DOHH2 (cell line): ENCODE measurements at regions not wholly inside any gene's neighbourhood (a gene's known extent, or its start where the extent isn't known, plus 50 kb on each side); places are given as distances from the start of the nearest gene placed in this dataset.

Experiments used
- CTCF ChIP-seq: fragments of 200-600 bp; sonication (generic); IDR thresholded peaks from one replicate; pipeline ENCODE4 v1.5.1; 2014; ENCODE audit warnings: antibody characterized with exemption, mild to moderate bottlenecking, low read depth, low read length; ENCODE audit not compliant: poor library complexity, severe bottlenecking
- EZH2phosphoT487 ChIP-seq: fragments of 200-600 bp; sonication (generic); IDR thresholded peaks from 2 replicates; pipeline ENCODE4 v1.6.1; 2017; ENCODE audit warnings: borderline replicate concordance, mild to moderate bottlenecking, antibody characterized with exemption, low read length, moderate library complexity, mixed read lengths

- no peak for TF ChIP-seq CTCF
- TF ChIP-seq EZH2phosphoT487, result no peak
Observed at GRCh38 chr4:178598672-178599071, 1156.4 kb upstream of the AGA start.
